Glutamatergic neuron (in vitro differentiated cells): ENCODE measurements at regions not wholly inside any gene's neighbourhood (a gene's known extent, or its start where the extent isn't known, plus 50 kb on each side); places are given as distances from the start of the nearest gene placed in this dataset.

Experiments used
- DNase-seq: peaks from one replicate; pipeline ENCODE4 v3.0.0; 2022
- H3K27ac Mint-ChIP-seq: one replicate; pipeline ENCODE4 v1.8.0; 2020; ENCODE audit warnings: mild to moderate bottlenecking, mixed read lengths, inconsistent platforms; ENCODE audit not compliant: unreplicated experiment
- H3K27me3 Mint-ChIP-seq: one replicate; pipeline ENCODE4 v1.8.0; 2020; ENCODE audit warnings: mild to moderate bottlenecking, moderate library complexity, mixed read lengths, inconsistent platforms; ENCODE audit not compliant: unreplicated experiment
- H3K36me3 Mint-ChIP-seq: one replicate; pipeline ENCODE4 v1.8.0; 2020; ENCODE audit warnings: mild to moderate bottlenecking, mixed read lengths, inconsistent platforms; ENCODE audit not compliant: unreplicated experiment
- H3K4me1 Mint-ChIP-seq: one replicate; pipeline ENCODE4 v1.8.0; 2020; ENCODE audit warnings: mild to moderate bottlenecking, low read depth, mixed read lengths, inconsistent platforms; ENCODE audit not compliant: unreplicated experiment
- H3K4me3 Mint-ChIP-seq: one replicate; pipeline ENCODE4 v1.8.0; 2020; ENCODE audit warnings: mild to moderate bottlenecking, mixed read lengths, inconsistent platforms; ENCODE audit not compliant: unreplicated experiment
- H3K9me3 Mint-ChIP-seq: one replicate; pipeline ENCODE4 v1.8.0; 2020; ENCODE audit warnings: mild to moderate bottlenecking, moderate library complexity, mixed read lengths, inconsistent platforms; ENCODE audit not compliant: unreplicated experiment
- TF ChIP-seq, protein P1 (sequence below): fragments of 200-600 bp; sonication (generic); IDR thresholded peaks from one replicate; pipeline ENCODE4 v1.5.0; 2021; ENCODE audit not compliant: partially characterized antibody, unreplicated experiment

DNA sequence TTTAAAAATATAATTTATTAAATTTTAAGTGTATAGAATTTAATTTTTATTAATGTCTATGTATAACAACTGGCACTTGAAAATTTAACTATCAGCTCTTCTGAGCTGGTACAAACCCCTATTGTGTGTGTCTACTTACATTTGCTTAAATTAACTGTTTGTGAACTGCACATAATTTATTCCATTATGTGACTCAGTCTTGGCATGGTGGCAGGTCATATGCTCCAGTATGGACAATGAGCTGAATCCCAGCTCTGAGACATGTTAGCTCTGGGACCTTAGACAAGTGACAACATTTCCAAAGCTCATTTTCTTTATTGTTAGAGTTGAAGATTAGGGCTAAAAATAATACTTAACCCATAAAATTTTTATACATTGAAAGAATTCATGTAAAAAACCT is 526.1 kb upstream of the MARCKS start:
- peaks cover 4% of the 10 kb centered on the region for H3K9me3 Mint-ChIP-seq
- H3K27me3 Mint-ChIP-seq: no peaks in the 10 kb centered on the region
- H3K36me3 Mint-ChIP-seq: no peaks in the 10 kb centered on the region
- DNase-seq: no peak
- H3K4me3 Mint-ChIP-seq: no peak overlapping the region
- TF ChIP-seq, protein P1, sequence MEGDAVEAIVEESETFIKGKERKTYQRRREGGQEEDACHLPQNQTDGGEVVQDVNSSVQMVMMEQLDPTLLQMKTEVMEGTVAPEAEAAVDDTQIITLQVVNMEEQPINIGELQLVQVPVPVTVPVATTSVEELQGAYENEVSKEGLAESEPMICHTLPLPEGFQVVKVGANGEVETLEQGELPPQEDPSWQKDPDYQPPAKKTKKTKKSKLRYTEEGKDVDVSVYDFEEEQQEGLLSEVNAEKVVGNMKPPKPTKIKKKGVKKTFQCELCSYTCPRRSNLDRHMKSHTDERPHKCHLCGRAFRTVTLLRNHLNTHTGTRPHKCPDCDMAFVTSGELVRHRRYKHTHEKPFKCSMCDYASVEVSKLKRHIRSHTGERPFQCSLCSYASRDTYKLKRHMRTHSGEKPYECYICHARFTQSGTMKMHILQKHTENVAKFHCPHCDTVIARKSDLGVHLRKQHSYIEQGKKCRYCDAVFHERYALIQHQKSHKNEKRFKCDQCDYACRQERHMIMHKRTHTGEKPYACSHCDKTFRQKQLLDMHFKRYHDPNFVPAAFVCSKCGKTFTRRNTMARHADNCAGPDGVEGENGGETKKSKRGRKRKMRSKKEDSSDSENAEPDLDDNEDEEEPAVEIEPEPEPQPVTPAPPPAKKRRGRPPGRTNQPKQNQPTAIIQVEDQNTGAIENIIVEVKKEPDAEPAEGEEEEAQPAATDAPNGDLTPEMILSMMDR: no peak
- no peak overlapping the region for H3K27ac Mint-ChIP-seq
- peaks cover 8% of the 10 kb centered on the region for H3K4me1 Mint-ChIP-seq

DNA sequence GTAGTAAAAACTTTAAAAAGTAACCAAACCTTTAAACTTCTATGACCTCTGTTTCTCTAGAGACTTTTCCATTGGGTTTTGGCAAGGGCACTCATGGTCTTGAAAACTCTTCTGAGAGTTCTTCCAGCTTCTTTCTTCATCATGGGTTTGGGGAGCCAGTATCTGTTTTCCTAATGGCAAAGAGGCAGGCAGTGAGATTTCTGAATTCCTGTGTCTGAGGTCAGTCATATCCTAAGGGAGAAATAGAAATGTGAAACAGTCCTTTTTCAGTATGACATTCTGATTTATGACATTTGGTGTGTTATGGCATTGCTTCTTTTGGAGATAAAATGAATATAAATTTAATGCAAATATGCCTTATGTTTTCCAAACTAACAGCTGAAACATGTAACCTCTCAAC is 518.5 kb upstream of the MARCKS start:
- peaks cover 1% of the 10 kb centered on the region for H3K9me3 Mint-ChIP-seq
- TF ChIP-seq, protein P1: no peak

DNA sequence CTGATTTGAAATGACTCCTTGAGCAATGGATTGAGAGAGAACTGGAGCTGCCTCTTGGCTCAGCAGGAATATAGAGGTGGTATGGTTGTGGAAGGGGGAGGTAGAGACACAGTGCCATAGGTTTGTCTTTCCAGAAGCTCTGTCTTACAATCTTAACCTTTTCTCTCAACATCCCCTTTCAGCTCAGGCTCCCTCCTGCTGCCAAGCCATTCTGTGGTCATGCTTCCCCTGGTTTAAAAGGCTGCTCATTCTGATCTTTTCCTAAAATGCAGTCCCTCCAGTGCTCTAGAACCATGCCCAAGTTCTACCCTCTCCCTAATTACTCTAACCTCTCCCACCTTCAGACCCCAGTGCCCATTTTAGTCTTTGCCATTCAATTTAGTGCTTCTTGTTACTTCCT is 517.9 kb upstream of the MARCKS start:
- Mint-ChIP-seq H3K4me3 (no peak overlapping the region), H3K36me3 (no peaks in the 10 kb centered on the region), H3K9me3 (no peaks in the 10 kb centered on the region), H3K27me3 (peaks cover 2% of the 10 kb centered on the region), H3K4me1 (peaks cover 1% of the 10 kb centered on the region), H3K27ac (no peak overlapping the region)
- DNase-seq: no peak
- TF ChIP-seq, protein P1: no peak

More for the DNA sequence above, 518.5 kb upstream of the MARCKS start:
- H3K27me3 Mint-ChIP-seq: peaks cover 2% of the 10 kb centered on the region
- DNase-seq: no peak
- H3K4me3 Mint-ChIP-seq: no peak overlapping the region
- no peak overlapping the region for H3K27ac Mint-ChIP-seq
- H3K36me3 Mint-ChIP-seq: no peaks in the 10 kb centered on the region
- H3K4me1 Mint-ChIP-seq: peaks cover 1% of the 10 kb centered on the region

DNA sequence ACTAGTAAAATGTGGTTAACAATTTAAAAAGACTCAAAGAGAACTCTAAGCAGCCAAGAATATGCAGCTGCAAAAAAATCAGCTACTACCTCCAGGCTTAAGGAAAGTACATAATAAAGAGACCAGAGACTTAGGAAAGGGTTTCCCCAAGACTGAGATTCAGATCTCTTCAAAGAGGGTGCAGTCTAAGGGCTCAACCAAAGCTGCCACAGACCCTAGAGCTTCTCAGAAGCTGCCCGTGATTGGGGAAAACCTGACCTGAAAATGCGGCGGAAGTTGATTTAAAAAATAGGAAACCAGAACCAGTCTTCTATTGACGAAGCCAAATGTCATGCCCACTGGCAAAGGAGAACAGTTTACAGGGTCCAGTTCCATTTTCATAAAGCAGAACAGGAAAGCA is 516.8 kb upstream of the MARCKS start:
- TF ChIP-seq, protein P1: no peak
- no peak overlapping the region for H3K4me3 Mint-ChIP-seq
- H3K36me3 Mint-ChIP-seq: no peaks in the 10 kb centered on the region
- H3K4me1 Mint-ChIP-seq: peaks cover 1% of the 10 kb centered on the region
- no peak overlapping the region for H3K27ac Mint-ChIP-seq
- DNase-seq: no peak
- H3K9me3 Mint-ChIP-seq: no peaks in the 10 kb centered on the region
- peaks cover 2% of the 10 kb centered on the region for H3K27me3 Mint-ChIP-seq

DNA sequence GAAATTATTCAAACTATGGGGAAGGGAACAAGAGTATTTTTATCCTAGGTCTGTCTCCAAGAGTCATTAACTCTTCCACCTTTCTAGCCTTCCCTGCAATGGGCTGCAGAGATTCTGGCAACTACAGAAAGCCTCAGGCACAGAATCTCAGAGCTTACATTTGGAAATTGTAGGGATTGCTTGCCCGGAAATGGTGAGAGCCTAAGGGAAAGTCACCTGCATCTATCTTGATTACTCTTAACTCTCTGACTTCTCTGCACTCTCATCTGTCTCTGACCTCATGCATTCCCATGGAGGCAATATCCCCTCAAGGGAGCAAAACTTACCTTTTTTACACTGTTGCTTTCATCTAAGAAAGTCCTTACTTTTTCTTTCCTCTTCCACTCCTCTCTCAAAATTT is 513.2 kb upstream of the MARCKS start:
- TF ChIP-seq, protein P1: no peak
- H3K27ac Mint-ChIP-seq: no peak overlapping the region
- no peak for DNase-seq
- peaks cover 16% of the 10 kb centered on the region for H3K4me1 Mint-ChIP-seq
- no peak overlapping the region for H3K4me3 Mint-ChIP-seq
- no peaks in the 10 kb centered on the region for H3K36me3 Mint-ChIP-seq
- peaks cover 1% of the 10 kb centered on the region for H3K27me3 Mint-ChIP-seq
- no peaks in the 10 kb centered on the region for H3K9me3 Mint-ChIP-seq
